ENCODE measurements at regions not wholly inside any gene's neighbourhood (a gene's known extent, or its start where the extent isn't known, plus 50 kb on each side); places are given as distances from the start of the nearest gene placed in this dataset.

- no peaks in the 10 kb centered on the region for H3K79me2 ChIP-seq (ENCODE audit: control insufficient read depth, insufficient read depth, low read length)
- H3K27me3 ChIP-seq (ENCODE audit: control insufficient read depth, extremely low read depth, insufficient read depth, low read length) = no peaks in the 10 kb centered on the region
- no peak for FAIRE-seq
- H3K9me1 ChIP-seq (ENCODE audit: control insufficient read depth, extremely low read depth, insufficient read depth, low read length) = no peaks in the 10 kb centered on the region
- H3K4me3 ChIP-seq (ENCODE audit: control insufficient read depth in 2 of 3, extremely low read depth in 1 of 3, insufficient read depth in 2 of 3, low read depth in 1 of 3, low read length in 3 of 3) = no peak overlapping the region
- H3K9me3 ChIP-seq (ENCODE audit: control insufficient read depth, low read depth, low read length) = no peaks in the 10 kb centered on the region
- H3K4me2 ChIP-seq (ENCODE audit: control insufficient read depth, extremely low read depth, insufficient read depth, low read depth, low read length) = no peak overlapping the region
- H3K9ac ChIP-seq (ENCODE audit: control insufficient read depth, extremely low read depth, insufficient read depth, low read length) = no peak overlapping the region
- DNase-seq (ENCODE audit: low read depth, low spot score) = no peak
- H3K36me3 ChIP-seq (ENCODE audit: control insufficient read depth in 2 of 2, extremely low read depth in 1 of 2, insufficient read depth in 2 of 2, low read length in 2 of 2) = no peaks in the 10 kb centered on the region
- TF ChIP-seq EZH2 (IDR thresholded peaks at IDR 0.05; ENCODE audit: low read length) = no peak
- TF ChIP-seq CTCF (optimal IDR thresholded peaks at IDR 0.05 in 1 of 3, IDR thresholded peaks at IDR 0.05 in 1 of 3, conservative IDR thresholded peaks at IDR 0.05 in 1 of 3; ENCODE audit: extremely low read depth in 1 of 3, insufficient read depth in 2 of 3, low read length in 3 of 3) = no peak
- no peak overlapping the region for H3K27ac ChIP-seq (ENCODE audit: control insufficient read depth, insufficient read depth, low read length)
- H4K20me1 ChIP-seq (ENCODE audit: control insufficient read depth, extremely low read depth, insufficient read depth, low read length) = no peaks in the 10 kb centered on the region
- H3K4me1 ChIP-seq (ENCODE audit: control insufficient read depth, extremely low read depth, insufficient read depth, low read length) = no peaks in the 10 kb centered on the region
- H2AFZ ChIP-seq (ENCODE audit: control insufficient read depth, low read length) = no peak overlapping the region
- dilution Hi-C loops (cut with MboI; ENCODE audit: extremely low pct_ligation_motif_present, low sequenced_read_pairs) = no loop called here
Measured at GRCh38 chr2:17380003-17380402, 138.2 kb downstream of the RAD51AP2 start.

- H3K4me3 ChIP-seq (ENCODE audit: control insufficient read depth in 2 of 3, extremely low read depth in 1 of 3, insufficient read depth in 2 of 3, low read depth in 1 of 3, low read length in 3 of 3) = no peak overlapping the region
- H3K79me2 ChIP-seq (ENCODE audit: control insufficient read depth, insufficient read depth, low read length) = no peaks in the 10 kb centered on the region
- no peak overlapping the region for H3K27ac ChIP-seq (ENCODE audit: control insufficient read depth, insufficient read depth, low read length)
- no peaks in the 10 kb centered on the region for H3K4me1 ChIP-seq (ENCODE audit: control insufficient read depth, extremely low read depth, insufficient read depth, low read length)
- TF ChIP-seq CTCF (optimal IDR thresholded peaks at IDR 0.05 in 1 of 3, IDR thresholded peaks at IDR 0.05 in 1 of 3, conservative IDR thresholded peaks at IDR 0.05 in 1 of 3; ENCODE audit: extremely low read depth in 1 of 3, insufficient read depth in 2 of 3, low read length in 3 of 3) (no peak), EZH2 (IDR thresholded peaks at IDR 0.05; ENCODE audit: low read length) (no peak)
- H2AFZ ChIP-seq (ENCODE audit: control insufficient read depth, low read length) = no peak overlapping the region
- H3K36me3 ChIP-seq (ENCODE audit: control insufficient read depth in 2 of 2, extremely low read depth in 1 of 2, insufficient read depth in 2 of 2, low read length in 2 of 2) = no peaks in the 10 kb centered on the region
- no peaks in the 10 kb centered on the region for H4K20me1 ChIP-seq (ENCODE audit: control insufficient read depth, extremely low read depth, insufficient read depth, low read length)
- H3K27me3 ChIP-seq (ENCODE audit: control insufficient read depth, extremely low read depth, insufficient read depth, low read length) = no peaks in the 10 kb centered on the region
- H3K9me3 ChIP-seq (ENCODE audit: control insufficient read depth, low read depth, low read length) = no peaks in the 10 kb centered on the region
- FAIRE-seq = no peak
- no peaks in the 10 kb centered on the region for H3K9me1 ChIP-seq (ENCODE audit: control insufficient read depth, extremely low read depth, insufficient read depth, low read length)
- no peak for DNase-seq (ENCODE audit: low read depth, low spot score)
- dilution Hi-C loops (cut with MboI; ENCODE audit: extremely low pct_ligation_motif_present, low sequenced_read_pairs) = no loop called here
- H3K9ac ChIP-seq (ENCODE audit: control insufficient read depth, extremely low read depth, insufficient read depth, low read length) = no peak overlapping the region
- H3K4me2 ChIP-seq (ENCODE audit: control insufficient read depth, extremely low read depth, insufficient read depth, low read depth, low read length) = no peak overlapping the region
Measured at GRCh38 chr2:17375262-17375661, 143.0 kb downstream of the RAD51AP2 start.
